ENCODE measurements at regions not wholly inside any gene's neighbourhood (a gene's known extent, or its start where the extent isn't known, plus 50 kb on each side); places are given as distances from the start of the nearest gene placed in this dataset.

GRCh38 chr5:12952409-12952808, 992.1 kb downstream of the DNAH5 start:
- no peak for ATAC-seq
- H3K9me3 Mint-ChIP-seq: no peaks in the 10 kb centered on the region

More at GRCh38 chr5:12952409-12952808, 992.1 kb downstream of the DNAH5 start:
- TF ChIP-seq REST (IDR thresholded peaks at IDR 0.05; ENCODE audit: unreplicated experiment): no peak
- no peak for TF ChIP-seq ZNF114 (CRISPR knock-in tag; IDR thresholded peaks at IDR 0.05)
- no peak for TF ChIP-seq CREB1 (CRISPR knock-in tag; IDR thresholded peaks at IDR 0.05; ENCODE audit: low read depth)
- TF ChIP-seq NANOG (IDR thresholded peaks at IDR 0.05; ENCODE audit: borderline replicate concordance): no peak
- no peak for TF ChIP-seq ETS1 (IDR thresholded peaks at IDR 0.05)
- TF ChIP-seq EZH2 (IDR thresholded peaks at IDR 0.05; ENCODE audit: low read depth, unreplicated experiment): no peak
- no peak for TF ChIP-seq EZH2phosphoT487 (IDR thresholded peaks at IDR 0.05; ENCODE audit: unreplicated experiment)
- TF ChIP-seq, protein P1, sequence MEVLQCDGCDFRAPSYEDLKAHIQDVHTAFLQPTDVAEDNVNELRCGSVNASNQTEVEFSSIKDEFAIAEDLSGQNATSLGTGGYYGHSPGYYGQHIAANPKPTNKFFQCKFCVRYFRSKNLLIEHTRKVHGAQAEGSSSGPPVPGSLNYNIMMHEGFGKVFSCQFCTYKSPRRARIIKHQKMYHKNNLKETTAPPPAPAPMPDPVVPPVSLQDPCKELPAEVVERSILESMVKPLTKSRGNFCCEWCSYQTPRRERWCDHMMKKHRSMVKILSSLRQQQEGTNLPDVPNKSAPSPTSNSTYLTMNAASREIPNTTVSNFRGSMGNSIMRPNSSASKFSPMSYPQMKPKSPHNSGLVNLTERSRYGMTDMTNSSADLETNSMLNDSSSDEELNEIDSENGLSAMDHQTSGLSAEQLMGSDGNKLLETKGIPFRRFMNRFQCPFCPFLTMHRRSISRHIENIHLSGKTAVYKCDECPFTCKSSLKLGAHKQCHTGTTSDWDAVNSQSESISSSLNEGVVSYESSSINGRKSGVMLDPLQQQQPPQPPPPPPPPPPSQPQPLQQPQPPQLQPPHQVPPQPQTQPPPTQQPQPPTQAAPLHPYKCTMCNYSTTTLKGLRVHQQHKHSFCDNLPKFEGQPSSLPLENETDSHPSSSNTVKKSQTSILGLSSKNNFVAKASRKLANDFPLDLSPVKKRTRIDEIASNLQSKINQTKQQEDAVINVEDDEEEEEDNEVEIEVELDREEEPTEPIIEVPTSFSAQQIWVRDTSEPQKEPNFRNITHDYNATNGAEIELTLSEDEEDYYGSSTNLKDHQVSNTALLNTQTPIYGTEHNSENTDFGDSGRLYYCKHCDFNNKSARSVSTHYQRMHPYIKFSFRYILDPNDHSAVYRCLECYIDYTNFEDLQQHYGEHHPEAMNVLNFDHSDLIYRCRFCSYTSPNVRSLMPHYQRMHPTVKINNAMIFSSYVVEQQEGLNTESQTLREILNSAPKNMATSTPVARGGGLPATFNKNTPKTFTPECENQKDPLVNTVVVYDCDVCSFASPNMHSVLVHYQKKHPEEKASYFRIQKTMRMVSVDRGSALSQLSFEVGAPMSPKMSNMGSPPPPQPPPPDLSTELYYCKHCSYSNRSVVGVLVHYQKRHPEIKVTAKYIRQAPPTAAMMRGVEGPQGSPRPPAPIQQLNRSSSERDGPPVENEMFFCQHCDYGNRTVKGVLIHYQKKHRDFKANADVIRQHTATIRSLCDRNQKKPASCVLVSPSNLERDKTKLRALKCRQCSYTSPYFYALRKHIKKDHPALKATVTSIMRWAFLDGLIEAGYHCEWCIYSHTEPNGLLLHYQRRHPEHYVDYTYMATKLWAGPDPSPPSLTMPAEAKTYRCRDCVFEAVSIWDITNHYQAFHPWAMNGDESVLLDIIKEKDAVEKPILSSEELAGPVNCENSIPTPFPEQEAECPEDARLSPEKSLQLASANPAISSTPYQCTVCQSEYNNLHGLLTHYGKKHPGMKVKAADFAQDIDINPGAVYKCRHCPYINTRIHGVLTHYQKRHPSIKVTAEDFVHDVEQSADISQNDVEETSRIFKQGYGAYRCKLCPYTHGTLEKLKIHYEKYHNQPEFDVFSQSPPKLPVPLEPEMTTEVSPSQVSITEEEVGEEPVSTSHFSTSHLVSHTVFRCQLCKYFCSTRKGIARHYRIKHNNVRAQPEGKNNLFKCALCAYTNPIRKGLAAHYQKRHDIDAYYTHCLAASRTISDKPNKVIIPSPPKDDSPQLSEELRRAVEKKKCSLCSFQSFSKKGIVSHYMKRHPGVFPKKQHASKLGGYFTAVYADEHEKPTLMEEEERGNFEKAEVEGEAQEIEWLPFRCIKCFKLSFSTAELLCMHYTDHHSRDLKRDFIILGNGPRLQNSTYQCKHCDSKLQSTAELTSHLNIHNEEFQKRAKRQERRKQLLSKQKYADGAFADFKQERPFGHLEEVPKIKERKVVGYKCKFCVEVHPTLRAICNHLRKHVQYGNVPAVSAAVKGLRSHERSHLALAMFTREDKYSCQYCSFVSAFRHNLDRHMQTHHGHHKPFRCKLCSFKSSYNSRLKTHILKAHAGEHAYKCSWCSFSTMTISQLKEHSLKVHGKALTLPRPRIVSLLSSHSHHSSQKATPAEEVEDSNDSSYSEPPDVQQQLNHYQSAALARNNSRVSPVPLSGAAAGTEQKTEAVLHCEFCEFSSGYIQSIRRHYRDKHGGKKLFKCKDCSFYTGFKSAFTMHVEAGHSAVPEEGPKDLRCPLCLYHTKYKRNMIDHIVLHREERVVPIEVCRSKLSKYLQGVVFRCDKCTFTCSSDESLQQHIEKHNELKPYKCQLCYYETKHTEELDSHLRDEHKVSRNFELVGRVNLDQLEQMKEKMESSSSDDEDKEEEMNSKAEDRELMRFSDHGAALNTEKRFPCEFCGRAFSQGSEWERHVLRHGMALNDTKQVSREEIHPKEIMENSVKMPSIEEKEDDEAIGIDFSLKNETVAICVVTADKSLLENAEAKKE (CRISPR knock-in tag; IDR thresholded peaks at IDR 0.05): no peak
- no peak for TF ChIP-seq POLR2AphosphoS5 (IDR thresholded peaks at IDR 0.05; ENCODE audit: low read depth)
- TF ChIP-seq, protein P2, sequence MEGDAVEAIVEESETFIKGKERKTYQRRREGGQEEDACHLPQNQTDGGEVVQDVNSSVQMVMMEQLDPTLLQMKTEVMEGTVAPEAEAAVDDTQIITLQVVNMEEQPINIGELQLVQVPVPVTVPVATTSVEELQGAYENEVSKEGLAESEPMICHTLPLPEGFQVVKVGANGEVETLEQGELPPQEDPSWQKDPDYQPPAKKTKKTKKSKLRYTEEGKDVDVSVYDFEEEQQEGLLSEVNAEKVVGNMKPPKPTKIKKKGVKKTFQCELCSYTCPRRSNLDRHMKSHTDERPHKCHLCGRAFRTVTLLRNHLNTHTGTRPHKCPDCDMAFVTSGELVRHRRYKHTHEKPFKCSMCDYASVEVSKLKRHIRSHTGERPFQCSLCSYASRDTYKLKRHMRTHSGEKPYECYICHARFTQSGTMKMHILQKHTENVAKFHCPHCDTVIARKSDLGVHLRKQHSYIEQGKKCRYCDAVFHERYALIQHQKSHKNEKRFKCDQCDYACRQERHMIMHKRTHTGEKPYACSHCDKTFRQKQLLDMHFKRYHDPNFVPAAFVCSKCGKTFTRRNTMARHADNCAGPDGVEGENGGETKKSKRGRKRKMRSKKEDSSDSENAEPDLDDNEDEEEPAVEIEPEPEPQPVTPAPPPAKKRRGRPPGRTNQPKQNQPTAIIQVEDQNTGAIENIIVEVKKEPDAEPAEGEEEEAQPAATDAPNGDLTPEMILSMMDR (conservative IDR thresholded peaks at IDR 0.05; ENCODE audit: low read depth in 2 of 2): no peak
- TF ChIP-seq ZNF331 (CRISPR knock-in tag; IDR thresholded peaks at IDR 0.05; ENCODE audit: low read depth): no peak
- no peak for TF ChIP-seq JUNB (IDR thresholded peaks at IDR 0.05; ENCODE audit: unreplicated experiment)
- no peak for TF ChIP-seq STAT1 (IDR thresholded peaks at IDR 0.05; ENCODE audit: unreplicated experiment)
- no peaks in the 10 kb centered on the region for H3K79me2 ChIP-seq (replicated peaks; ENCODE audit: insufficient read depth)
- no peak overlapping the region for H3K4me2 ChIP-seq
- H3K36me3 Mint-ChIP-seq (ENCODE audit: low read depth): no peaks in the 10 kb centered on the region
- H3K27ac ChIP-seq (ENCODE audit: low read depth): no peak overlapping the region
- no peaks in the 10 kb centered on the region for H3K27me3 ChIP-seq (ENCODE audit: insufficient read depth)
- H4K20me1 ChIP-seq (replicated peaks; ENCODE audit: insufficient read depth): no peaks in the 10 kb centered on the region
- no peaks in the 10 kb centered on the region for H3K9me2 ChIP-seq (ENCODE audit: insufficient read depth)
- no peaks in the 10 kb centered on the region for H3K36me3 ChIP-seq (ENCODE audit: insufficient read depth)
- peaks cover 5% of the 10 kb centered on the region; the same call in 2 of the 3 replicates for H3K4me1 Mint-ChIP-seq
- H2AFZ ChIP-seq: no peak overlapping the region
- H3K27me3 Mint-ChIP-seq (ENCODE audit: insufficient read depth, low read depth, poor library complexity): peaks cover 2% of the 10 kb centered on the region
- no peak for DNase-seq (ENCODE audit: low spot score)
- no peak overlapping the region for H3K27ac Mint-ChIP-seq
- H3F3A ChIP-seq (replicated peaks; ENCODE audit: low read depth): no peaks in the 10 kb centered on the region
- peaks cover 3% of the 10 kb centered on the region; the same call in 1 of the 2 replicates for H3K4me1 ChIP-seq (ENCODE audit: insufficient read depth)
- no peak overlapping the region for H3K4me3 ChIP-seq
- H3K4me3 Mint-ChIP-seq: no peak overlapping the region

Data from GM23338 (cell line).